Right atrium auricular region (tissue), 2 donors: ENCODE measurements at regions not wholly inside any gene's neighbourhood (a gene's known extent, or its start where the extent isn't known, plus 50 kb on each side); places are given as distances from the start of the nearest gene placed in this dataset.

Experiments used
- DNase-seq: peaks from one replicate; pipeline ENCODE4 v3.0.0-alpha.2; 2019; ENCODE audit warnings: low spot score
- H3K27ac ChIP-seq, 2 donors: fragments of 200-600 bp; sonication (generic); 1 replicate in 1 of 2; 2 replicates in 1 of 2; pipeline ENCODE4 v1.5.1; 2016 to 2019
- H3K27me3 ChIP-seq, 2 donors: fragments of 200-600 bp; sonication (generic); one replicate each; pipeline versions ENCODE4 v1.5.1 to v1.6.0; 2017 to 2019
- H3K36me3 ChIP-seq: fragments of 200-600 bp; sonication (generic); one replicate; pipeline ENCODE4 v1.5.1; 2016
- H3K4me1 ChIP-seq, 2 donors: fragments of 200-600 bp; sonication (generic); one replicate each; pipeline versions ENCODE4 v1.5.1 to v1.6.0; 2017 to 2019
- H3K4me3 ChIP-seq, 2 donors: fragments of 200-600 bp; sonication (generic); 1 replicate in 1 of 2; 2 replicates in 1 of 2; pipeline ENCODE4 v1.5.1; 2017 to 2019; ENCODE audit warnings: mild to moderate bottlenecking in 1 of 2, moderate library complexity in 1 of 2
- H3K9me3 ChIP-seq, 2 donors: fragments of 200-600 bp; sonication (generic); one replicate each; pipeline ENCODE4 v1.5.1; 2019
- CTCF ChIP-seq, 2 donors: fragments of 200-600 bp; sonication (generic); IDR thresholded peaks; one replicate each; pipeline ENCODE4 v1.5.1; 2019; ENCODE audit warnings: antibody characterized with exemption in 2 of 2

- TF ChIP-seq CTCF (IDR thresholded peaks at IDR 0.05), result no peak
- Histone ChIP-seq H3K9me3 (no peaks in the 10 kb centered on the region), H3K4me3 (no peak overlapping the region), H3K27ac (no peak overlapping the region), H3K4me1 (no peaks in the 10 kb centered on the region), H3K36me3 (no peaks in the 10 kb centered on the region), H3K27me3 (no peaks in the 10 kb centered on the region)
- peak; percentile 49 for DNase-seq
Observed at GRCh38 chr1:37147906-37148305, 113.6 kb upstream of the GRIK3 start.

- Histone ChIP-seq H3K36me3 (no peaks in the 10 kb centered on the region), H3K4me1 (no peaks in the 10 kb centered on the region), H3K4me3 (no peak overlapping the region), H3K9me3 (no peaks in the 10 kb centered on the region), H3K27ac (no peak overlapping the region), H3K27me3 (no peaks in the 10 kb centered on the region)
- no peak for TF ChIP-seq CTCF (IDR thresholded peaks at IDR 0.05)
- DNase-seq, result peak; percentile 30
Observed at GRCh38 chr1:37148663-37149062, 114.3 kb upstream of the GRIK3 start.

- Histone ChIP-seq H3K36me3 (no peaks in the 10 kb centered on the region), H3K4me1 (no peaks in the 10 kb centered on the region), H3K27me3 (no peaks in the 10 kb centered on the region), H3K27ac (no peak overlapping the region), H3K4me3 (no peak overlapping the region), H3K9me3 (no peaks in the 10 kb centered on the region)
- no peak for DNase-seq
- TF ChIP-seq CTCF (IDR thresholded peaks at IDR 0.05), result no peak
Observed at GRCh38 chr1:37149296-37149695, 115.0 kb upstream of the GRIK3 start.

- Histone ChIP-seq H3K27ac (no peak overlapping the region), H3K27me3 (no peaks in the 10 kb centered on the region), H3K9me3 (no peaks in the 10 kb centered on the region), H3K36me3 (no peaks in the 10 kb centered on the region), H3K4me1 (no peaks in the 10 kb centered on the region), H3K4me3 (no peak overlapping the region)
- no peak for TF ChIP-seq CTCF (IDR thresholded peaks at IDR 0.05)
- DNase-seq, result peak; percentile 51
Observed at GRCh38 chr1:37150986-37151385, 116.7 kb upstream of the GRIK3 start.

- H3K27me3 ChIP-seq, result no peaks in the 10 kb centered on the region
- H3K4me1 ChIP-seq, result no peaks in the 10 kb centered on the region
- peak; percentile 40 for DNase-seq
- no peaks in the 10 kb centered on the region for H3K36me3 ChIP-seq
- H3K4me3 ChIP-seq, result no peak overlapping the region
- H3K27ac ChIP-seq, result no peak overlapping the region
- H3K9me3 ChIP-seq, result no peaks in the 10 kb centered on the region
- no peak for TF ChIP-seq CTCF (IDR thresholded peaks at IDR 0.05)
Observed at GRCh38 chr1:37151789-37152188, 117.5 kb upstream of the GRIK3 start.

GRCh38 chr1:37152491-37152890 is 118.2 kb upstream of the GRIK3 start:
- no peaks in the 10 kb centered on the region for H3K27me3 ChIP-seq
- no peak overlapping the region for H3K27ac ChIP-seq
- H3K36me3 ChIP-seq, result no peaks in the 10 kb centered on the region
- H3K4me3 ChIP-seq, result no peak overlapping the region
- TF ChIP-seq CTCF (IDR thresholded peaks at IDR 0.05), result no peak
- H3K4me1 ChIP-seq, result no peaks in the 10 kb centered on the region
- H3K9me3 ChIP-seq, result no peaks in the 10 kb centered on the region
- DNase-seq, result peak; percentile 46
